Trophoblast cell (in vitro differentiated cells and primary cell): ENCODE measurements at regions not wholly inside any gene's neighbourhood (a gene's known extent, or its start where the extent isn't known, plus 50 kb on each side); places are given as distances from the start of the nearest gene placed in this dataset.

Experiments used
- DNase-seq, 2 donors: peaks; one replicate each; pipeline ENCODE4 v3.0.0-alpha.2; 2016
- H2AFZ ChIP-seq: 2 replicates; pipeline ENCODE4 v1.6.1; 2013; ENCODE audit warnings: low read length, moderate library complexity, mild to moderate bottlenecking; ENCODE audit not compliant: insufficient read depth, poor library complexity
- H2AK5ac ChIP-seq: 2 replicates; pipeline ENCODE4 v1.6.1; 2013; ENCODE audit warnings: mild to moderate bottlenecking, low read length
- H2BK120ac ChIP-seq: 2 replicates; pipeline ENCODE4 v1.6.1; 2013; ENCODE audit warnings: low read length, mild to moderate bottlenecking, moderate library complexity; ENCODE audit not compliant: insufficient read depth, poor library complexity
- H2BK12ac ChIP-seq: 2 replicates; pipeline ENCODE4 v1.6.1; 2013; ENCODE audit warnings: mild to moderate bottlenecking, low read length, moderate library complexity
- H2BK5ac ChIP-seq: 2 replicates; pipeline ENCODE4 v1.6.1; 2013; ENCODE audit warnings: low read length, low read depth, moderate library complexity, mild to moderate bottlenecking; ENCODE audit not compliant: poor library complexity
- H3K14ac ChIP-seq: 2 replicates; pipeline ENCODE4 v1.6.1; 2013; ENCODE audit warnings: mild to moderate bottlenecking, low read length
- H3K18ac ChIP-seq: 2 replicates; pipeline ENCODE4 v1.6.1; 2013; ENCODE audit warnings: mild to moderate bottlenecking, low read length
- H3K23ac ChIP-seq: 2 replicates; pipeline ENCODE4 v1.6.1; 2013; ENCODE audit warnings: low read length
- H3K27ac ChIP-seq: 2 replicates; pipeline ENCODE4 v1.5.1; 2013; ENCODE audit warnings: low read depth, mild to moderate bottlenecking, inconsistent platforms, low read length, moderate library complexity
- H3K27me3 ChIP-seq: 2 replicates; pipeline ENCODE4 v1.6.1; 2013; ENCODE audit warnings: inconsistent platforms, mild to moderate bottlenecking, low read length, moderate library complexity; ENCODE audit not compliant: insufficient read depth
- H3K36me3 ChIP-seq, 2 experiments: 1 replicate in 1 of 2; 2 replicates in 1 of 2; pipeline ENCODE4 v1.6.1; 2013; ENCODE audit warnings: low read length in 2 of 2, mild to moderate bottlenecking in 2 of 2, moderate library complexity in 1 of 2; ENCODE audit not compliant: insufficient read depth in 2 of 2, control insufficient read depth in 1 of 2
- H3K4ac ChIP-seq: 2 replicates; pipeline ENCODE4 v1.6.1; 2013; ENCODE audit warnings: low read depth, mild to moderate bottlenecking, low read length, moderate library complexity
- H3K4me1 ChIP-seq, 2 experiments: 1 replicate in 1 of 2; 2 replicates in 1 of 2; pipeline ENCODE4 v1.6.1; 2013; ENCODE audit warnings: low read length in 2 of 2, mild to moderate bottlenecking in 2 of 2, moderate library complexity in 1 of 2; ENCODE audit not compliant: insufficient read depth in 2 of 2, control insufficient read depth in 1 of 2
- H3K4me2 ChIP-seq: 2 replicates; pipeline ENCODE4 v1.6.1; 2013; ENCODE audit warnings: inconsistent platforms, mild to moderate bottlenecking, low read length, moderate library complexity
- H3K4me3 ChIP-seq: 2 replicates; pipeline ENCODE4 v1.5.1; 2013; ENCODE audit warnings: mild to moderate bottlenecking, low read depth, low read length, inconsistent platforms
- H3K79me1 ChIP-seq: one replicate; pipeline ENCODE4 v1.6.1; 2013; ENCODE audit warnings: low read length
- H3K79me2 ChIP-seq: 2 replicates; pipeline ENCODE4 v1.6.1; 2013; ENCODE audit warnings: low read length, mild to moderate bottlenecking; ENCODE audit not compliant: control insufficient read depth, insufficient read depth, poor library complexity
- H3K9ac ChIP-seq: 2 replicates; pipeline ENCODE4 v1.6.1; 2013; ENCODE audit warnings: mild to moderate bottlenecking, low read length
- H3K9me3 ChIP-seq: 2 replicates; pipeline ENCODE4 v1.6.1; 2013; ENCODE audit warnings: low read depth, mild to moderate bottlenecking, control low read depth, inconsistent platforms, low read length; ENCODE audit not compliant: insufficient read depth
- H4K12ac ChIP-seq: 2 replicates; pipeline ENCODE4 v1.6.1; 2013; ENCODE audit warnings: low read depth, mild to moderate bottlenecking, low read length, moderate library complexity
- H4K8ac ChIP-seq: 2 replicates; pipeline ENCODE4 v1.6.1; 2013; ENCODE audit warnings: low read depth, mild to moderate bottlenecking, low read length, moderate library complexity
- H4K91ac ChIP-seq: one replicate; pipeline ENCODE4 v1.6.1; 2013; ENCODE audit warnings: low read depth, mild to moderate bottlenecking, low read length, moderate library complexity
- WGBS: extraction: QIAGEN DNeasy Blood & Tissue Kit; methylation state at CpG from one replicate; pipeline ENCODE4 v1.1.7; 2013; ENCODE audit warnings: missing lambda C conversion rate; ENCODE audit not compliant: insufficient read length, insufficient coverage; ENCODE audit errors: extremely low coverage; 5-methylcytosine and 5-hydroxymethylcytosine counted together

GRCh38 chr6:23293653-23294052, 724.3 kb downstream of the HDGFL1 start:
- Histone ChIP-seq H3K79me2 (no peaks in the 10 kb centered on the region), H3K36me3 (no peaks in the 10 kb centered on the region), H3K4me3 (no peak overlapping the region), H4K91ac (no peak overlapping the region), H3K9me3 (no peaks in the 10 kb centered on the region), H2AK5ac (no peak overlapping the region), H4K8ac (no peak overlapping the region), H3K79me1 (no peaks in the 10 kb centered on the region), H2BK5ac (no peak overlapping the region), H3K4ac (no peak overlapping the region), H3K14ac (no peak overlapping the region), H4K12ac (no peak overlapping the region), H2BK120ac (no peak overlapping the region), H3K23ac (no peak overlapping the region), H3K27me3 (no peaks in the 10 kb centered on the region), H2AFZ (no peak overlapping the region), H3K27ac (no peak overlapping the region), H3K4me1 (no peaks in the 10 kb centered on the region), H2BK12ac (no peak overlapping the region), H3K9ac (no peak overlapping the region), H3K18ac (no peak overlapping the region), H3K4me2 (no peak overlapping the region)
- no peak for DNase-seq
- WGBS: no CpG with 5 or more reads among the region's 3 CpGs

GRCh38 chr6:23301556-23301955, 732.2 kb downstream of the HDGFL1 start:
- no peak overlapping the region for H3K18ac ChIP-seq
- no peak overlapping the region for H2BK5ac ChIP-seq
- H3K4ac ChIP-seq: no peak overlapping the region
- H3K79me1 ChIP-seq: no peaks in the 10 kb centered on the region
- no peak overlapping the region for H2AK5ac ChIP-seq
- no peak overlapping the region for H2BK12ac ChIP-seq
- no peaks in the 10 kb centered on the region for H3K79me2 ChIP-seq
- H4K91ac ChIP-seq: no peak overlapping the region
- H2AFZ ChIP-seq: no peak overlapping the region
- H4K8ac ChIP-seq: no peak overlapping the region
- no peak overlapping the region for H4K12ac ChIP-seq
- H3K27me3 ChIP-seq: no peaks in the 10 kb centered on the region
- H3K4me3 ChIP-seq: no peak overlapping the region
- no peak overlapping the region for H3K14ac ChIP-seq
- H3K27ac ChIP-seq: no peak overlapping the region
- peaks cover 0 to 3% of the 10 kb centered on the region in 2 experiments for H3K4me1 ChIP-seq
- H3K23ac ChIP-seq: no peak overlapping the region
- H3K36me3 ChIP-seq: no peaks in the 10 kb centered on the region
- H3K4me2 ChIP-seq: no peak overlapping the region
- no peak overlapping the region for H3K9ac ChIP-seq
- no peak for DNase-seq
- H2BK120ac ChIP-seq: no peak overlapping the region
- H3K9me3 ChIP-seq: no peaks in the 10 kb centered on the region

- no peak for DNase-seq
- Histone ChIP-seq H3K23ac (no peak overlapping the region), H3K18ac (no peak overlapping the region), H3K27me3 (no peaks in the 10 kb centered on the region), H3K4me3 (no peak overlapping the region), H4K8ac (no peak overlapping the region), H3K36me3 (no peaks in the 10 kb centered on the region), H3K9ac (no peak overlapping the region), H3K27ac (no peak overlapping the region), H3K79me2 (no peaks in the 10 kb centered on the region), H2BK5ac (no peak overlapping the region), H4K12ac (no peak overlapping the region), H2AK5ac (no peak overlapping the region), H3K14ac (no peak overlapping the region), H2BK12ac (no peak overlapping the region), H3K4ac (no peak overlapping the region), H2BK120ac (no peak overlapping the region), H3K9me3 (no peaks in the 10 kb centered on the region), H2AFZ (no peak overlapping the region), H4K91ac (no peak overlapping the region), H3K79me1 (no peaks in the 10 kb centered on the region), H3K4me1 (peaks cover 0 to 3% of the 10 kb centered on the region in 2 experiments), H3K4me2 (no peak overlapping the region)
- no CpG with 5 or more reads among the region's 4 CpGs for WGBS
Measured at GRCh38 chr6:23302514-23302913, 733.1 kb downstream of the HDGFL1 start.

DNA sequence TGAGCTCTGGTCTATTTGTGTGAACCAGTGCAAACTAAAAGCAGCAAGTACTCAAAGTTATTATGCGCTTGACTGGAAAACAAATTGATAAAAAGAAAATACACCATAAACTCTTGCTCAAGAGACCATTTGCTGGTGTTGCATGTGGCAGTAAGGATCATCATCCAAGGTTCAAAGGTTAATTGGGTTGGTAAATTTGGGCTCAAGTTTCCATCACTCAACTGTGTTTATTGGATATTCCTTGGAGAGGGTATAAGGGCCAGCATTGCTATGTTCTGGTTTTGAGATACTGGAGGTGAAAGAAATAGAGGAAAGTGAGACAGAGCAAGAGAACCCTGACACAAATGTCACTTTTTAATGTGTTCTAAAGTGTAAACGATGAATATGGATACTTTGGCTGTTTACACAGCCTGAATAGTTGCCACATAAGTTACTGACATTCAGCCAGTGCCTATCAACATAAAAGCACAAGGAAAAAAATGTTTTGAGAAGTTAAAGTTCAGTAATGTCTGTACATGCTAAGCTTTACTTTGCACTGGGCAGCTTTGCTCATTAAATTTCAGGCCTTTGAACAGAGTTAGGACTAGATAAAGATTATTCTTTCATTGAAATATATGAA, 736.1 kb downstream of the HDGFL1 start:
- no peak for DNase-seq
- H2BK120ac ChIP-seq: no peak overlapping the region
- H2AFZ ChIP-seq: no peak overlapping the region
- no peak overlapping the region for H3K27ac ChIP-seq
- no peaks in the 10 kb centered on the region for H3K9me3 ChIP-seq
- no peaks in the 10 kb centered on the region for H3K27me3 ChIP-seq
- no peak overlapping the region for H3K4me2 ChIP-seq
- H3K79me2 ChIP-seq: no peaks in the 10 kb centered on the region
- H3K18ac ChIP-seq: no peak overlapping the region
- no peak overlapping the region for H3K9ac ChIP-seq
- no peak overlapping the region for H4K91ac ChIP-seq
- no peak overlapping the region for H3K23ac ChIP-seq
- H4K8ac ChIP-seq: no peak overlapping the region
- H2AK5ac ChIP-seq: no peak overlapping the region
- H3K79me1 ChIP-seq: no peaks in the 10 kb centered on the region
- no CpG with 5 or more reads among the region's 2 CpGs for WGBS
- H4K12ac ChIP-seq: no peak overlapping the region
- no peak overlapping the region for H3K14ac ChIP-seq
- peaks cover 0 to 3% of the 10 kb centered on the region in 2 experiments for H3K4me1 ChIP-seq
- H3K36me3 ChIP-seq: no peaks in the 10 kb centered on the region
- H3K4me3 ChIP-seq: no peak overlapping the region
- no peak overlapping the region for H3K4ac ChIP-seq
- no peak overlapping the region for H2BK5ac ChIP-seq
- no peak overlapping the region for H2BK12ac ChIP-seq
